ENCODE measurements at regions not wholly inside any gene's neighbourhood (a gene's known extent, or its start where the extent isn't known, plus 50 kb on each side); places are given as distances from the start of the nearest gene placed in this dataset.
"Not testable (repeated sequence)": the region's sequence is repeated elsewhere in the genome, so short reads cannot be mapped to it uniquely, and the experiment has no call there.

DNA sequence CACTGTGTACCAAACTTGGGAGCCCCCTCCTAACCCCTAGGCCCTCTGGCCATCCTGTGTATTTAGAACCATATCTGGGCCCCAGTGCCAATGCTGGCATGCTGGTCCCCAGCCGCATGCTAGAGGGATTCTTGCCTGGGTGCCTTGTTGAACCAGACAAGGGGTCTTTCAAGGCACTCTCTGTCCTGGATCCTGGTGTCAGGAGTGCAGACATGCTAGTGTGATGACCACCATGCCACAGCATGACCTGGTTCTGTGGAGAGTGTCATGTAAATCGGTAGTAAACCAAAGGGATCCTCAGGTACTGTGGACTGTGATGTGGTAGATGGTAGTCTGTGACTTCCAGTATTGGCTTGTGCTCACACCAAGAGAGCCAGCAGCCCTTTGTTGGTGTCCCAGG, 222.2 kb upstream of the PODXL start:
- H3K27me3 ChIP-seq (ENCODE audit: low read depth, low read length), result no peaks in the 10 kb centered on the region
- H3K36me3 ChIP-seq (ENCODE audit: control insufficient read depth in 1 of 2, insufficient read depth in 2 of 2, low read length in 2 of 2), result no peaks in the 10 kb centered on the region
- H3K27ac ChIP-seq (ENCODE audit: low read length), result no peak overlapping the region
- no peaks in the 10 kb centered on the region for H3K9me3 ChIP-seq (ENCODE audit: control insufficient read depth in 1 of 2, low read length in 2 of 2)
- H3K4me3 ChIP-seq (ENCODE audit: low read depth in 1 of 2, low read length in 2 of 2), result no peak overlapping the region
- H3K4me1 ChIP-seq (ENCODE audit: control insufficient read depth in 1 of 2, insufficient read depth in 2 of 2, low read length in 2 of 2), result no peaks in the 10 kb centered on the region

DNA sequence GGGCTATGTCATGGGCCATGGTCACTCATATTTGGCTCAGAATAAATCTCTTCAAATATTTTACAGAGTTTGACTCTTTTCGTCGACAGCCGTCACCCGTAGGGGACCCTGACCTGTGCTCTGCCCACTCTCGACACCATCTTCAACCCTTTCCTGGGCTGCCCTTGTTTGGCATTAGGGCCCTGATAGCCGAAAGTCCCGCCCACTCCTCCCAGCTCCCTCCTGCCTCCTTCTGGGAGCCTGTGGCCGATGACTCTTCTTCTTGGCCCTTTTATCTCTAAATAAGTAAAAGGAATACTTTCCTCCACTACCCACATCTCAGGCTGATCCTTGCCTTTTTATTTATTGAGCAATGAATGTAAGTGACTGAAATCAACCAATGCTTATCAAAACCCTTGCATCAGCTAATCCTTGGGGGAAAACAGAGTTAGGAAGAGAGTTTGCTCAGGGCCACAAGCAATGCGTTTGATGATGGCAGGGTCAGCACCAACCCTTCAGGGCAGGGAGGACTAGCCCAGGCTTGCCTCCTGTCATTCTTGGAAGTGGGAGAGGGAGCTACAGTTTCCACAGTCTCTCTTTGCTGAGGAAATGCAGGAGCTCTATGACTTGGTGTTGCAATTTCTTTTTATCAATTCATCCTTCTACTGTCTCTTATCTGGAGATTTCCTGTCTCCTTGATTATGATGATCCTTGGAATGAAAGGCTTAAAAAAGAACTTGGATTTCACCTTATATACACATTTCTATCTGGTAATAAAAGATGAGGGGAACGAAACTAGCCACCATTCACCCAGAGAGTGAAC, 218.2 kb upstream of the PODXL start:
- Histone ChIP-seq H3K4me1 (ENCODE audit: control insufficient read depth in 1 of 2, insufficient read depth in 2 of 2, low read length in 2 of 2) (no peaks in the 10 kb centered on the region), H3K9me3 (ENCODE audit: control insufficient read depth in 1 of 2, low read length in 2 of 2) (no peaks in the 10 kb centered on the region), H3K4me3 (ENCODE audit: low read depth in 1 of 2, low read length in 2 of 2) (no peak overlapping the region), H3K27ac (ENCODE audit: low read length) (no peak overlapping the region), H3K36me3 (ENCODE audit: control insufficient read depth in 1 of 2, insufficient read depth in 2 of 2, low read length in 2 of 2) (no peaks in the 10 kb centered on the region), H3K27me3 (ENCODE audit: low read depth, low read length) (no peaks in the 10 kb centered on the region)

DNA sequence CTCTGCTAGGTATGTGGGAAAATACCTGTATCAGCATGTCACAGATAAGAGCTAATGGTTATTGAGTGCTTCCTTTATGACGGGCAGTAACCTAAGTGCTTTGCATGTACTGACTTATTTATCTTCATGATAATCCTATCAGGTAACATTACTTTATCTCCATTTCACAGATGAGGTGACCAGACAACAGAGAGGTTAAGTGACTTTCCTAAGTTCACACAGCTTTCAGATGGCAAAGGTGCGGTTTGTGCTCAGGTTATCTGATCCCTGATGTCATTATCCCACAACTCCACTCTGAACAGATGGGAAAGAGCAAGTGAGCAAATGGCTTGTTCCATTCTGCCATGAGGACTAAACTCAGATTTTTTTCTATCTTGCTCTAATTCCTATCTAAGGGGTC, 217.0 kb upstream of the PODXL start:
- no peak overlapping the region for H3K4me3 ChIP-seq (ENCODE audit: low read depth in 1 of 2, low read length in 2 of 2)
- no peaks in the 10 kb centered on the region for H3K27me3 ChIP-seq (ENCODE audit: low read depth, low read length)
- no peaks in the 10 kb centered on the region for H3K36me3 ChIP-seq (ENCODE audit: control insufficient read depth in 1 of 2, insufficient read depth in 2 of 2, low read length in 2 of 2)
- no peaks in the 10 kb centered on the region for H3K4me1 ChIP-seq (ENCODE audit: control insufficient read depth in 1 of 2, insufficient read depth in 2 of 2, low read length in 2 of 2)
- H3K9me3 ChIP-seq (ENCODE audit: control insufficient read depth in 1 of 2, low read length in 2 of 2), result no peaks in the 10 kb centered on the region
- no peak overlapping the region for H3K27ac ChIP-seq (ENCODE audit: low read length)

DNA sequence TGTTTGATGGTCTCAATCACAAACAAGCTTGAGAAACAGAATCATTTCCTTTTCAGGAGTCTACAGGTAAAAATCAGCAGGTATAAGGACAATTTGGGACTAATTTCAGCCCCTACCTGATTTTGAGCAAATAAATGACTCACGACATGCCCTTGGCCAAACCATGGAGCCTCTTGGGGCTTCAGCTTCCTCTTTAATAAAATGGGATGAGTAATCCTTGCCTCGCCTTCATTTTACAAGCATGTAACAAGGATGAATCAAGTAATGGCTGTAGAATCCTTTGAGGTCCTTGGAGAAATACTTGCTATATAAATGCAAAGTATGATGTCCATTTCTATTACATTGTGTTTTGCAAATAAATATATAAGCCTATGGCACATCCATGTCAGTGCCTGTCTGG, 212.8 kb upstream of the PODXL start:
- Histone ChIP-seq H3K27ac (ENCODE audit: low read length) (no peak overlapping the region), H3K4me1 (ENCODE audit: control insufficient read depth in 1 of 2, insufficient read depth in 2 of 2, low read length in 2 of 2) (no peaks in the 10 kb centered on the region), H3K27me3 (ENCODE audit: low read depth, low read length) (no peaks in the 10 kb centered on the region), H3K9me3 (ENCODE audit: control insufficient read depth in 1 of 2, low read length in 2 of 2) (no peaks in the 10 kb centered on the region), H3K36me3 (ENCODE audit: control insufficient read depth in 1 of 2, insufficient read depth in 2 of 2, low read length in 2 of 2) (no peaks in the 10 kb centered on the region), H3K4me3 (ENCODE audit: low read depth in 1 of 2, low read length in 2 of 2) (no peak overlapping the region)

DNA sequence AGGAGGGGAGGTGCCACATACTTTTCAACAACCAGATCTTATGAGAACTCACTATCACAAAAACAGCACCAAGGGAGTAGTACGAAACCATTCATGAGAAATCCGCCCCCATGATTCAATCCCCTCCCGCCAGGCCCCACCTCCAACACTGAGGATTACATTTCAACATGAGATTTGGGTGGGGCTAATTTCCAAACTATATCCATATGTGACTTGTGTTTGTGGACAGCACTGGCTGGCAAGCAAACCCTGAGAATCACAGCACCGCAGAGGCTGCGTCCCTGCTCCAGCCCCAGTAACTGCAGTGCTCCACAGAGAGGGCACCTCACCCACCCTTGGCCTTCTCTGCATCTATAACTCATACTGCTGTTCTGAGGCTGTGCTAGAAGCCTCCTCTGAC, 211.2 kb upstream of the PODXL start:
- H3K4me3 ChIP-seq (ENCODE audit: low read depth in 1 of 2, low read length in 2 of 2), result no peak overlapping the region
- no peak overlapping the region for H3K27ac ChIP-seq (ENCODE audit: low read length)
- H3K4me1 ChIP-seq (ENCODE audit: control insufficient read depth in 1 of 2, insufficient read depth in 2 of 2, low read length in 2 of 2), result no peaks in the 10 kb centered on the region
- H3K27me3 ChIP-seq (ENCODE audit: low read depth, low read length), result no peaks in the 10 kb centered on the region
- no peaks in the 10 kb centered on the region for H3K9me3 ChIP-seq (ENCODE audit: control insufficient read depth in 1 of 2, low read length in 2 of 2)
- no peaks in the 10 kb centered on the region for H3K36me3 ChIP-seq (ENCODE audit: control insufficient read depth in 1 of 2, insufficient read depth in 2 of 2, low read length in 2 of 2)

DNA sequence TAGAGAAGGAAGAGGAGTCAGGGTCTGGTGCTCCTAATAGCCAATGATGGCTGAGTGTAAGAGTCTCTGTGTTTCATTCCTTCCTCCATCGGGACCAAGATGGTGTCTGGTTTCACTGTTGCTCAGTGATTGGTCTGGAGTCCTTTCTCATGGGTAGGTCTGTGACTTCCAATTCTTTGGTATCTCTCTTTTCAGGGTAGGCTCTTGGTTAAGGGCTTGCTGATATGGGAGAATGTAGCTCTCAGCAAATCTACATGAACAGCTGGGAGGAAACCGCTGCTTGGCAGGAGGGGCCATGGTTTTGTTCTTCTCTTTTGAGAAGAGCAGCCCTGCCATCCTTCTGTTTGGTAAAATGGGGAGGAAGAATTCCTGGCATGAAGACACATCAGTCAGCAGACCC, 209.1 kb upstream of the PODXL start:
- no peak overlapping the region for H3K27ac ChIP-seq (ENCODE audit: low read length)
- H3K9me3 ChIP-seq (ENCODE audit: control insufficient read depth in 1 of 2, low read length in 2 of 2), result no peaks in the 10 kb centered on the region
- no peaks in the 10 kb centered on the region for H3K4me1 ChIP-seq (ENCODE audit: control insufficient read depth in 1 of 2, insufficient read depth in 2 of 2, low read length in 2 of 2)
- no peaks in the 10 kb centered on the region for H3K27me3 ChIP-seq (ENCODE audit: low read depth, low read length)
- H3K4me3 ChIP-seq (ENCODE audit: low read depth in 1 of 2, low read length in 2 of 2), result no peak overlapping the region
- H3K36me3 ChIP-seq (ENCODE audit: control insufficient read depth in 1 of 2, insufficient read depth in 2 of 2, low read length in 2 of 2), result no peaks in the 10 kb centered on the region

DNA sequence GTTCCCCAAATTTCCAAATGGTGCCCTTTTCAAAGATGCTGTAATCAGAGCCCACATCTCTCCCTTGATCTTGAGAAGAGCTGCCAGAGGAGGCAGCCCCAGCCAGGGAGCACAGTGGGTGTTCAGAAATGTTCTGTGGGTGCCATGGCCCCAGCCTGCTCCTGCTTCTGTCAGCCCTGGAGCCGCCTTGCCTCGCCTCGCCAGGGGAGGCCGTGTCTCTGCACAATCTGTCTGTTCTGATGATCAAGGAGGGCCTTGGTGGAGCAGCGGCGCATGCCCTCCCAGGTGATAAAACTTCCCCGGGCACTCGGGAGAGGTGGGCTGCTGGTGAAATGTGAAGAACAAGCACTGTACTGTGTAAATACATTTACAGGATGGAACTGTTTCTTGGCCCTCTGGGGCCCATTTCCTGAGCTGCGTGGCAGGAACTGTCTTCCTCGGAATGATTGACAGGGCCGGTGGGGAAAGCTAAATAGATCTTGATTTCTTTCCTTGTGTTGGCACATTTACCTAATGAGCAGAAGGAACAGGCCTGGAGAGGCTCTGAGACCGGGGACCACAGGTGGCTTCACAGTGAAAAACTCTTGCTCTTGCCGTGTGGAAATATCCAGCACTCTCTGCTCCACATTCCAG, 207.8 kb upstream of the PODXL start:
- H3K27me3 ChIP-seq (ENCODE audit: low read depth, low read length), result no peaks in the 10 kb centered on the region
- H3K4me3 ChIP-seq (ENCODE audit: low read depth in 1 of 2, low read length in 2 of 2), result no peak overlapping the region
- no peaks in the 10 kb centered on the region for H3K9me3 ChIP-seq (ENCODE audit: control insufficient read depth in 1 of 2, low read length in 2 of 2)
- H3K27ac ChIP-seq (ENCODE audit: low read length), result no peak overlapping the region
- no peaks in the 10 kb centered on the region for H3K36me3 ChIP-seq (ENCODE audit: control insufficient read depth in 1 of 2, insufficient read depth in 2 of 2, low read length in 2 of 2)
- H3K4me1 ChIP-seq (ENCODE audit: control insufficient read depth in 1 of 2, insufficient read depth in 2 of 2, low read length in 2 of 2), result no peaks in the 10 kb centered on the region

DNA sequence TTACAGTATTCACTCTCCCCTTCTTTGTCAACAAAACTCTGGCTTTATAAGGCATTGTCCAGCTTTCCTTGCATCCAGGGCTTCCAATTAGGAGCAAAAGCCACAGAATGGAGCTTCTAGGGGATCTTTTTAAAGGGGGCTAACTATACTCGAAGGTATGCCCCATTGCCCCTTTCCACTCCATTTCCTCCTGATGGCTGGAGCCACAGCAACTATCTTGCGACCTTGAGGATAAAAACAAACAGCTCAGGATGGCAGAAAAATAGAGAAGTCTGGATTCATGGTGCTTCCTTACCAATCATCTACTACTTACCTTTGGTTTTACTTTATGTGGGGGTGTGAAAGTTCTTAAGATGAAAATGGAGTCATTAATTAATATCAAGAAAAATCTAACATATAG, 206.3 kb upstream of the PODXL start:
- Histone ChIP-seq H3K4me3 (ENCODE audit: low read depth in 1 of 2, low read length in 2 of 2) (no peak overlapping the region), H3K4me1 (ENCODE audit: control insufficient read depth in 1 of 2, insufficient read depth in 2 of 2, low read length in 2 of 2) (no peaks in the 10 kb centered on the region), H3K36me3 (ENCODE audit: control insufficient read depth in 1 of 2, insufficient read depth in 2 of 2, low read length in 2 of 2) (no peaks in the 10 kb centered on the region), H3K9me3 (ENCODE audit: control insufficient read depth in 1 of 2, low read length in 2 of 2) (no peaks in the 10 kb centered on the region), H3K27ac (ENCODE audit: low read length) (no peak overlapping the region), H3K27me3 (ENCODE audit: low read depth, low read length) (no peaks in the 10 kb centered on the region)

DNA sequence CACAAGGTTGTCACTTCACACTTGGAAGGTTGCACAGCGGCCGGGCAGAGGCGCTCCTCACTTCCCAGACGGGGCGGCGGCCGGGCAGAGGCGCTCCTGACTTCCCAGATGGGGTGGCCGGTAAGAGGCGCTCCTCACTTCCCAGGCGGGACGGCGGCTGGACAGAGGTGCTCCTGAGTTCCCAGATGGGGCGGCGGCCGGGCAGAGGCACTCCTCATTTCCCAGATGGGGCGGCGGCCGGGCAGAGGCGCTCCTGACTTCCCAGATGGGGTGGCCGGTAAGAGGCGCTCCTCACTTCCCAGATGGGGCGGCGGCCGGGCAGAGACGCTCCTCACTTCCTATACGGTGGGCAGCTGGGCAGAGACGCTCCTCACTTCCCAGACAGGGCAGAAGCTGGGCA, 199.4 kb upstream of the PODXL start:
- not testable (repeated sequence) for H3K27me3 ChIP-seq (ENCODE audit: low read depth, low read length); H3K4me1 ChIP-seq (ENCODE audit: control insufficient read depth in 1 of 2, insufficient read depth in 2 of 2, low read length in 2 of 2); H3K4me3 ChIP-seq (ENCODE audit: low read depth in 1 of 2, low read length in 2 of 2); H3K36me3 ChIP-seq (ENCODE audit: control insufficient read depth in 1 of 2, insufficient read depth in 2 of 2, low read length in 2 of 2); H3K9me3 ChIP-seq (ENCODE audit: control insufficient read depth in 1 of 2, low read length in 2 of 2); H3K27ac ChIP-seq (ENCODE audit: low read length)

DNA sequence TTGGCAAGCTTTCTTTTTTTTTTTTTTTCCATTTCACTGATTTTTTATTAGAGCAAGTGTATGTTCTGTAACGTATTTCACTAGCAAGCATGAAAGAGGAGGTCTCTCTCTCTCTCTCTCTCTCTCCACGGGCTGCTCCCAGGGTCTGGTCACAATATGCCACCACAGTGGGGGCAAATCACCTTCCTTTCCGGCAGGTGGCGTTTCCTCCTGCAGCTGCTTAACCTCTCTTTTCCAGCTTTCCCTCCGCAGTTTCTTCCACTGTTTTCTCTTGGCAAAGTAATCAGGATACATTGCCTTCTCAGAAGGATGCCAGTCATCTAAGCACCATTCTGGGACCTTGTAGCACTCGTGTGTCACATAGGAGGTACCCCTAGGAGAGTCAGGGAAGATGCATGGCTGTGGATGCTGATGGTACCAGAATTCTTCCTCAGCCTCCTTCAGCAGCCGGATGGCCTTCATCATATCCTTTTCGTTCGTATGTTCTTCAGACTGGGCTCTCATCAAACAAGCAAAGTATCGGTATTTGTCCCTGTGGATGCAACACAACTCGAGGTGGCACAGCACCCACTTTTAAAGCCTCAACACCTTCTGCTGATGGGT, 197.3 kb upstream of the PODXL start:
- H3K27me3 ChIP-seq (ENCODE audit: low read depth, low read length), result no peaks in the 10 kb centered on the region
- no peak overlapping the region for H3K27ac ChIP-seq (ENCODE audit: low read length)
- no peaks in the 10 kb centered on the region for H3K9me3 ChIP-seq (ENCODE audit: control insufficient read depth in 1 of 2, low read length in 2 of 2)
- H3K36me3 ChIP-seq (ENCODE audit: control insufficient read depth in 1 of 2, insufficient read depth in 2 of 2, low read length in 2 of 2), result no peaks in the 10 kb centered on the region
- peaks cover 0 to 4% of the 10 kb centered on the region in 2 donors for H3K4me1 ChIP-seq (ENCODE audit: control insufficient read depth in 1 of 2, insufficient read depth in 2 of 2, low read length in 2 of 2)
- H3K4me3 ChIP-seq (ENCODE audit: low read depth in 1 of 2, low read length in 2 of 2), result no peak overlapping the region

DNA sequence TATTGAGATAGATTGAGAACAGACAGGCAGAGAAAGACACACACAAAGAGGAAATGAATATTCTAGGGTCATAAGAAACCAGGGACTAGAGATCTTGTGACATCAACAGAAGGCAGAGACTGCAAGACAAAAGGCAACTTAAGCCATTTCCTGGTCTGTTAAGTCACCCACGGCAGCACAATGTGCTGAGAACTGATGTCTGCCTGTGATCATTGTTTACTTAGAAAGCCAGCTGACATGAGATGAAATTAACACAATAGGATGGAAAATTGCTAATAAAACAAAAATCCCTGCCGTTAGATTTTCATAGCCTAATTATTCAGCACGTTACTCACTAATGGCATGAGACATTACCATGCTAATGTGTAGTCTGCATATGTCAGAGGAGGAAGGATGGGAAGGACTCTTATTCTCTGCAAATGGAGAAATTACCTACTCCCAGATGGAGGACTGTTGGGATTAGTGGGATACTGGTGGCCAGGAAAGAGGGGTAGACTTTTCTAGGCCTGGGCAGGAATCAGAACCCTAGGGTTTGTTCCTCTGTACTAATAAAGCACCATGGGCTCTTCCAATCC, 191.3 kb upstream of the PODXL start:
- Histone ChIP-seq H3K9me3 (ENCODE audit: control insufficient read depth in 1 of 2, low read length in 2 of 2) (no peaks in the 10 kb centered on the region), H3K4me3 (ENCODE audit: low read depth in 1 of 2, low read length in 2 of 2) (no peak overlapping the region), H3K27me3 (ENCODE audit: low read depth, low read length) (no peaks in the 10 kb centered on the region), H3K27ac (ENCODE audit: low read length) (no peak overlapping the region), H3K36me3 (ENCODE audit: control insufficient read depth in 1 of 2, insufficient read depth in 2 of 2, low read length in 2 of 2) (no peaks in the 10 kb centered on the region), H3K4me1 (ENCODE audit: control insufficient read depth in 1 of 2, insufficient read depth in 2 of 2, low read length in 2 of 2) (no peaks in the 10 kb centered on the region)
